ENCODE measurements at regions not wholly inside any gene's neighbourhood (a gene's known extent, or its start where the extent isn't known, plus 50 kb on each side); places are given as distances from the start of the nearest gene placed in this dataset.
"Not testable (repeated sequence)": the region's sequence is repeated elsewhere in the genome, so short reads cannot be mapped to it uniquely, and the experiment has no call there.

DNA sequence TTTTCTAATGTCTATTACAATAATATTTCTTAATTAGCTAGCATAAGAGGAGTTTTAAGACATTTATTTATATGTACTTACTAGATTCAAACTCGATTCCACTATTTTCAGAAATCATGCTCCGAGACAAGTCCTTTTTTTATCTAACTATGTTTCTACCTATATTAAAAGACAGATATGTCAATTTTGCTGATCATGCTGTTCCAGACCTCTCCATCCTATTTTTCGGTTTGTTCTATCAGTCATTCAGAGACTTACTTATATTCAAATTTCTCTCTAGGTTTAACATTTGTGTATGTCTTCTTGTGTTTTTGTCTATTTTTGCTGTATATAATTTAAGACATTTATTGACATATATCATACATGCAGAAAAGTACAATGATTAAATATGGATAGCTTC is 635.5 kb downstream of the ZNF716 start:
- H3K4me3 ChIP-seq (ENCODE audit: severe bottlenecking); ATAC-seq (ENCODE audit: low read depth); H3K27me3 ChIP-seq (ENCODE audit: insufficient read depth, poor library complexity, severe bottlenecking); H3K36me3 ChIP-seq (ENCODE audit: low read depth); H3K4me1 ChIP-seq (ENCODE audit: insufficient read depth, poor library complexity, severe bottlenecking); DNase-seq (ENCODE audit: low spot score); H3K9me3 ChIP-seq (ENCODE audit: severe bottlenecking); H3K27ac ChIP-seq (ENCODE audit: poor library complexity, severe bottlenecking): not testable (repeated sequence)

GRCh38 chr7:58086461-58086860 is 636.5 kb downstream of the ZNF716 start:
- Histone ChIP-seq H3K9me3 (ENCODE audit: severe bottlenecking) (peaks cover 4% of the 10 kb centered on the region), H3K4me1 (ENCODE audit: insufficient read depth, poor library complexity, severe bottlenecking) (no peaks in the 10 kb centered on the region), H3K27ac (ENCODE audit: poor library complexity, severe bottlenecking) (no peak overlapping the region), H3K4me3 (ENCODE audit: severe bottlenecking) (no peak overlapping the region), H3K27me3 (ENCODE audit: insufficient read depth, poor library complexity, severe bottlenecking) (no peaks in the 10 kb centered on the region), H3K36me3 (ENCODE audit: low read depth) (no peaks in the 10 kb centered on the region)
- no peak for ATAC-seq (ENCODE audit: low read depth)
- TF ChIP-seq, protein P1, sequence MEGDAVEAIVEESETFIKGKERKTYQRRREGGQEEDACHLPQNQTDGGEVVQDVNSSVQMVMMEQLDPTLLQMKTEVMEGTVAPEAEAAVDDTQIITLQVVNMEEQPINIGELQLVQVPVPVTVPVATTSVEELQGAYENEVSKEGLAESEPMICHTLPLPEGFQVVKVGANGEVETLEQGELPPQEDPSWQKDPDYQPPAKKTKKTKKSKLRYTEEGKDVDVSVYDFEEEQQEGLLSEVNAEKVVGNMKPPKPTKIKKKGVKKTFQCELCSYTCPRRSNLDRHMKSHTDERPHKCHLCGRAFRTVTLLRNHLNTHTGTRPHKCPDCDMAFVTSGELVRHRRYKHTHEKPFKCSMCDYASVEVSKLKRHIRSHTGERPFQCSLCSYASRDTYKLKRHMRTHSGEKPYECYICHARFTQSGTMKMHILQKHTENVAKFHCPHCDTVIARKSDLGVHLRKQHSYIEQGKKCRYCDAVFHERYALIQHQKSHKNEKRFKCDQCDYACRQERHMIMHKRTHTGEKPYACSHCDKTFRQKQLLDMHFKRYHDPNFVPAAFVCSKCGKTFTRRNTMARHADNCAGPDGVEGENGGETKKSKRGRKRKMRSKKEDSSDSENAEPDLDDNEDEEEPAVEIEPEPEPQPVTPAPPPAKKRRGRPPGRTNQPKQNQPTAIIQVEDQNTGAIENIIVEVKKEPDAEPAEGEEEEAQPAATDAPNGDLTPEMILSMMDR (IDR thresholded peaks at IDR 0.05; ENCODE audit: poor library complexity, severe bottlenecking), result no peak
- no peak for DNase-seq (ENCODE audit: low spot score)

DNA sequence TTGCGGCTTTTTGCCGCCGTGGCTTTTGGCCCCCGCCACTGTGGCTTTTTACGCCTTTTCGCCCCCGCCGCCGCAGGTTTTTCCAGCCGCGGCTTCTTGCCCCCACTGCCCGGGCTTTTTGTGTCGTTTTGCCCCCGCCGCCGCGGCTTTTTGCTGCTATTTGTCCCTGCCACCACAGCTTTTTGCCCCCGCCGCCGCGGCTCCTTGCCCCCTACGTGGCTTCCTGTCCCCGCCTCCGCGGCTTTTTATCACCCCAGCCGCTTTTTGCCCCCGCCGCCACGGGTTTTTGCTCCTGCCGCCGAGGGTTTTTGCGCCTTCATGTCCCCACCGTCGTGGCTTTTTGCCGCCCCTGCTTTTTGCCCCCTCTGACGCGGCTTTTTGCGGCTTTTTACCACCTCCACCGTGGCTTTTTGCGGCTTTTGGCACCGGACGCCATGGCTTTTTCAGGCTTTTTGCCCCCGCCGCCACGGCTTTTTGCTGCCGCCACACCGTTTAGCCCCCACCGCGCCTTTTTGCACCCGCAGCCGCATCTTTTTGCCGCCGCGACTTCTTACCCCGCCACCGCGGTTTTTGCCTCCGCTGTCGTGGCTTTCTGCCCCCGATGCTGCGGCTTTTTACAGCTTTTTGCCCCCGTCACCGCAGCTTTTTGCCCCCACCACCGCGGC is 637.0 kb downstream of the ZNF716 start:
- ATAC-seq (ENCODE audit: low read depth) (no peak), DNase-seq (ENCODE audit: low spot score) (peak; percentile 44)
- no peak overlapping the region for H3K4me3 ChIP-seq (ENCODE audit: severe bottlenecking)
- no peaks in the 10 kb centered on the region for H3K4me1 ChIP-seq (ENCODE audit: insufficient read depth, poor library complexity, severe bottlenecking)
- H3K36me3 ChIP-seq (ENCODE audit: low read depth), result no peaks in the 10 kb centered on the region
- TF ChIP-seq, protein P1 (IDR thresholded peaks at IDR 0.05; ENCODE audit: poor library complexity, severe bottlenecking), result no peak
- H3K27ac ChIP-seq (ENCODE audit: poor library complexity, severe bottlenecking), result no peak overlapping the region
- no peaks in the 10 kb centered on the region for H3K27me3 ChIP-seq (ENCODE audit: insufficient read depth, poor library complexity, severe bottlenecking)
- H3K9me3 ChIP-seq (ENCODE audit: severe bottlenecking), result peaks cover 4% of the 10 kb centered on the region

GRCh38 chr7:58087536-58088190 is 637.7 kb downstream of the ZNF716 start:
- H3K27me3 ChIP-seq (ENCODE audit: insufficient read depth, poor library complexity, severe bottlenecking), result no peaks in the 10 kb centered on the region
- no peaks in the 10 kb centered on the region for H3K36me3 ChIP-seq (ENCODE audit: low read depth)
- ATAC-seq (ENCODE audit: low read depth), result no peak
- no peak overlapping the region for H3K4me3 ChIP-seq (ENCODE audit: severe bottlenecking)
- no peak overlapping the region for H3K27ac ChIP-seq (ENCODE audit: poor library complexity, severe bottlenecking)
- no peak for DNase-seq (ENCODE audit: low spot score)
- TF ChIP-seq, protein P1 (IDR thresholded peaks at IDR 0.05; ENCODE audit: poor library complexity, severe bottlenecking), result no peak
- peaks cover 4% of the 10 kb centered on the region for H3K9me3 ChIP-seq (ENCODE audit: severe bottlenecking)
- H3K4me1 ChIP-seq (ENCODE audit: insufficient read depth, poor library complexity, severe bottlenecking), result no peaks in the 10 kb centered on the region

GRCh38 chr7:58088191-58088560 is 638.2 kb downstream of the ZNF716 start:
- not testable (repeated sequence) for H3K4me3 ChIP-seq (ENCODE audit: severe bottlenecking); H3K27ac ChIP-seq (ENCODE audit: poor library complexity, severe bottlenecking); H3K9me3 ChIP-seq (ENCODE audit: severe bottlenecking); H3K4me1 ChIP-seq (ENCODE audit: insufficient read depth, poor library complexity, severe bottlenecking); ATAC-seq (ENCODE audit: low read depth); H3K36me3 ChIP-seq (ENCODE audit: low read depth); DNase-seq (ENCODE audit: low spot score); H3K27me3 ChIP-seq (ENCODE audit: insufficient read depth, poor library complexity, severe bottlenecking)

DNA sequence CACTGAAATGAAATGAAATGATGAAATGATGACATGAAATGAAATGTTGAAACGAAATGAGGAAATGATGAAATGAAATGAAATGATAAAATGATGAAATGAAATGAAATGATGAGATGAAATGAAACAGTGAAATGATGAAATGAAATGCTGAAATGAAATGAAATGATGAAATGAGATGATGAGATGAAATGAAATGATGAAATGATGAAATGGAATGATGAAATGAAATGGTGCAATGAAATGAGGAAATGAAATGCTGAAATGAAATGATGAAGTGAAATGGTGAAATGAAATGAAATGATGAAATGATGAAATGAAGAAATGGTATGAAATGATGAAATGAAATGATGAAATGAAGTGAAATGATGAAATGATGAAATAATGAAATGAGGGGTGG is 641.1 kb downstream of the ZNF716 start:
- ATAC-seq (ENCODE audit: low read depth); H3K27me3 ChIP-seq (ENCODE audit: insufficient read depth, poor library complexity, severe bottlenecking); H3K27ac ChIP-seq (ENCODE audit: poor library complexity, severe bottlenecking); H3K4me3 ChIP-seq (ENCODE audit: severe bottlenecking); H3K9me3 ChIP-seq (ENCODE audit: severe bottlenecking); H3K4me1 ChIP-seq (ENCODE audit: insufficient read depth, poor library complexity, severe bottlenecking); H3K36me3 ChIP-seq (ENCODE audit: low read depth); DNase-seq (ENCODE audit: low spot score): not testable (repeated sequence)

Data from RWPE2 (cell line).